ENCODE measurements at regions not wholly inside any gene's neighbourhood (a gene's known extent, or its start where the extent isn't known, plus 50 kb on each side); places are given as distances from the start of the nearest gene placed in this dataset.

DNA sequence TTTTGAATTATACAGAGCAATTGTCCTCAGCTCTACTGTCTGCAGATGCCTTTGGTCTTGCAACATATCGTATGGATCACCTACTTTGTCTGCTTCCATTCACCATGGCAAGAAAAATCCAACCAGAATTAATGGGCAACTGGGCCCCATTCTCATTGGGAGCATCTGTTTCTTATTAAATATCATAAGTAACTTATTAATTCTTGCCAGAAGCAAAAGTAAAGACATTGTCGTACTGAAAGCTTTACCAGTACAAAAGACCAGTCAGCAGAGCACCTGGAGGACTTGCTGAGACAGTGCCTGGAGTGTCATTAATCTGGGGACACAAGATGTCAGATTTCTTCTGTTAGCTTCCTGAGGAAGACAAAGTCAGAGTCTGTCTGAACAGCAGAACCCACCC, 404.5 kb downstream of the INHBA start:
- no peaks in the 10 kb centered on the region for H3K27me3 ChIP-seq (ENCODE audit: insufficient read depth)
- H3K27ac ChIP-seq (ENCODE audit: low read depth): no peak overlapping the region
- no peaks in the 10 kb centered on the region for H3K4me1 ChIP-seq (ENCODE audit: insufficient read depth)
- no peaks in the 10 kb centered on the region for H3K79me2 ChIP-seq (replicated peaks; ENCODE audit: insufficient read depth)
- TF ChIP-seq NANOG (IDR thresholded peaks at IDR 0.05; ENCODE audit: borderline replicate concordance) (no peak), ZNF114 (CRISPR knock-in tag; IDR thresholded peaks at IDR 0.05) (no peak), STAT1 (IDR thresholded peaks at IDR 0.05; ENCODE audit: unreplicated experiment) (no peak), JUNB (IDR thresholded peaks at IDR 0.05; ENCODE audit: unreplicated experiment) (no peak), POLR2AphosphoS5 (IDR thresholded peaks at IDR 0.05; ENCODE audit: low read depth) (no peak), CREB1 (CRISPR knock-in tag; IDR thresholded peaks at IDR 0.05; ENCODE audit: low read depth) (no peak), EZH2 (IDR thresholded peaks at IDR 0.05; ENCODE audit: low read depth, unreplicated experiment) (no peak), ZNF331 (CRISPR knock-in tag; IDR thresholded peaks at IDR 0.05; ENCODE audit: low read depth) (no peak), EZH2phosphoT487 (IDR thresholded peaks at IDR 0.05; ENCODE audit: unreplicated experiment) (no peak)
- TF ChIP-seq, protein P1, sequence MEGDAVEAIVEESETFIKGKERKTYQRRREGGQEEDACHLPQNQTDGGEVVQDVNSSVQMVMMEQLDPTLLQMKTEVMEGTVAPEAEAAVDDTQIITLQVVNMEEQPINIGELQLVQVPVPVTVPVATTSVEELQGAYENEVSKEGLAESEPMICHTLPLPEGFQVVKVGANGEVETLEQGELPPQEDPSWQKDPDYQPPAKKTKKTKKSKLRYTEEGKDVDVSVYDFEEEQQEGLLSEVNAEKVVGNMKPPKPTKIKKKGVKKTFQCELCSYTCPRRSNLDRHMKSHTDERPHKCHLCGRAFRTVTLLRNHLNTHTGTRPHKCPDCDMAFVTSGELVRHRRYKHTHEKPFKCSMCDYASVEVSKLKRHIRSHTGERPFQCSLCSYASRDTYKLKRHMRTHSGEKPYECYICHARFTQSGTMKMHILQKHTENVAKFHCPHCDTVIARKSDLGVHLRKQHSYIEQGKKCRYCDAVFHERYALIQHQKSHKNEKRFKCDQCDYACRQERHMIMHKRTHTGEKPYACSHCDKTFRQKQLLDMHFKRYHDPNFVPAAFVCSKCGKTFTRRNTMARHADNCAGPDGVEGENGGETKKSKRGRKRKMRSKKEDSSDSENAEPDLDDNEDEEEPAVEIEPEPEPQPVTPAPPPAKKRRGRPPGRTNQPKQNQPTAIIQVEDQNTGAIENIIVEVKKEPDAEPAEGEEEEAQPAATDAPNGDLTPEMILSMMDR (conservative IDR thresholded peaks at IDR 0.05; ENCODE audit: low read depth in 2 of 2): no peak
- TF ChIP-seq, protein P2, sequence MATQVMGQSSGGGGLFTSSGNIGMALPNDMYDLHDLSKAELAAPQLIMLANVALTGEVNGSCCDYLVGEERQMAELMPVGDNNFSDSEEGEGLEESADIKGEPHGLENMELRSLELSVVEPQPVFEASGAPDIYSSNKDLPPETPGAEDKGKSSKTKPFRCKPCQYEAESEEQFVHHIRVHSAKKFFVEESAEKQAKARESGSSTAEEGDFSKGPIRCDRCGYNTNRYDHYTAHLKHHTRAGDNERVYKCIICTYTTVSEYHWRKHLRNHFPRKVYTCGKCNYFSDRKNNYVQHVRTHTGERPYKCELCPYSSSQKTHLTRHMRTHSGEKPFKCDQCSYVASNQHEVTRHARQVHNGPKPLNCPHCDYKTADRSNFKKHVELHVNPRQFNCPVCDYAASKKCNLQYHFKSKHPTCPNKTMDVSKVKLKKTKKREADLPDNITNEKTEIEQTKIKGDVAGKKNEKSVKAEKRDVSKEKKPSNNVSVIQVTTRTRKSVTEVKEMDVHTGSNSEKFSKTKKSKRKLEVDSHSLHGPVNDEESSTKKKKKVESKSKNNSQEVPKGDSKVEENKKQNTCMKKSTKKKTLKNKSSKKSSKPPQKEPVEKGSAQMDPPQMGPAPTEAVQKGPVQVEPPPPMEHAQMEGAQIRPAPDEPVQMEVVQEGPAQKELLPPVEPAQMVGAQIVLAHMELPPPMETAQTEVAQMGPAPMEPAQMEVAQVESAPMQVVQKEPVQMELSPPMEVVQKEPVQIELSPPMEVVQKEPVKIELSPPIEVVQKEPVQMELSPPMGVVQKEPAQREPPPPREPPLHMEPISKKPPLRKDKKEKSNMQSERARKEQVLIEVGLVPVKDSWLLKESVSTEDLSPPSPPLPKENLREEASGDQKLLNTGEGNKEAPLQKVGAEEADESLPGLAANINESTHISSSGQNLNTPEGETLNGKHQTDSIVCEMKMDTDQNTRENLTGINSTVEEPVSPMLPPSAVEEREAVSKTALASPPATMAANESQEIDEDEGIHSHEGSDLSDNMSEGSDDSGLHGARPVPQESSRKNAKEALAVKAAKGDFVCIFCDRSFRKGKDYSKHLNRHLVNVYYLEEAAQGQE (IDR thresholded peaks at IDR 0.05; ENCODE audit: unreplicated experiment): no peak
- TF ChIP-seq, protein P3, sequence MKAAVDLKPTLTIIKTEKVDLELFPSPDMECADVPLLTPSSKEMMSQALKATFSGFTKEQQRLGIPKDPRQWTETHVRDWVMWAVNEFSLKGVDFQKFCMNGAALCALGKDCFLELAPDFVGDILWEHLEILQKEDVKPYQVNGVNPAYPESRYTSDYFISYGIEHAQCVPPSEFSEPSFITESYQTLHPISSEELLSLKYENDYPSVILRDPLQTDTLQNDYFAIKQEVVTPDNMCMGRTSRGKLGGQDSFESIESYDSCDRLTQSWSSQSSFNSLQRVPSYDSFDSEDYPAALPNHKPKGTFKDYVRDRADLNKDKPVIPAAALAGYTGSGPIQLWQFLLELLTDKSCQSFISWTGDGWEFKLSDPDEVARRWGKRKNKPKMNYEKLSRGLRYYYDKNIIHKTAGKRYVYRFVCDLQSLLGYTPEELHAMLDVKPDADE (IDR thresholded peaks at IDR 0.05): no peak
- TF ChIP-seq, protein P4, sequence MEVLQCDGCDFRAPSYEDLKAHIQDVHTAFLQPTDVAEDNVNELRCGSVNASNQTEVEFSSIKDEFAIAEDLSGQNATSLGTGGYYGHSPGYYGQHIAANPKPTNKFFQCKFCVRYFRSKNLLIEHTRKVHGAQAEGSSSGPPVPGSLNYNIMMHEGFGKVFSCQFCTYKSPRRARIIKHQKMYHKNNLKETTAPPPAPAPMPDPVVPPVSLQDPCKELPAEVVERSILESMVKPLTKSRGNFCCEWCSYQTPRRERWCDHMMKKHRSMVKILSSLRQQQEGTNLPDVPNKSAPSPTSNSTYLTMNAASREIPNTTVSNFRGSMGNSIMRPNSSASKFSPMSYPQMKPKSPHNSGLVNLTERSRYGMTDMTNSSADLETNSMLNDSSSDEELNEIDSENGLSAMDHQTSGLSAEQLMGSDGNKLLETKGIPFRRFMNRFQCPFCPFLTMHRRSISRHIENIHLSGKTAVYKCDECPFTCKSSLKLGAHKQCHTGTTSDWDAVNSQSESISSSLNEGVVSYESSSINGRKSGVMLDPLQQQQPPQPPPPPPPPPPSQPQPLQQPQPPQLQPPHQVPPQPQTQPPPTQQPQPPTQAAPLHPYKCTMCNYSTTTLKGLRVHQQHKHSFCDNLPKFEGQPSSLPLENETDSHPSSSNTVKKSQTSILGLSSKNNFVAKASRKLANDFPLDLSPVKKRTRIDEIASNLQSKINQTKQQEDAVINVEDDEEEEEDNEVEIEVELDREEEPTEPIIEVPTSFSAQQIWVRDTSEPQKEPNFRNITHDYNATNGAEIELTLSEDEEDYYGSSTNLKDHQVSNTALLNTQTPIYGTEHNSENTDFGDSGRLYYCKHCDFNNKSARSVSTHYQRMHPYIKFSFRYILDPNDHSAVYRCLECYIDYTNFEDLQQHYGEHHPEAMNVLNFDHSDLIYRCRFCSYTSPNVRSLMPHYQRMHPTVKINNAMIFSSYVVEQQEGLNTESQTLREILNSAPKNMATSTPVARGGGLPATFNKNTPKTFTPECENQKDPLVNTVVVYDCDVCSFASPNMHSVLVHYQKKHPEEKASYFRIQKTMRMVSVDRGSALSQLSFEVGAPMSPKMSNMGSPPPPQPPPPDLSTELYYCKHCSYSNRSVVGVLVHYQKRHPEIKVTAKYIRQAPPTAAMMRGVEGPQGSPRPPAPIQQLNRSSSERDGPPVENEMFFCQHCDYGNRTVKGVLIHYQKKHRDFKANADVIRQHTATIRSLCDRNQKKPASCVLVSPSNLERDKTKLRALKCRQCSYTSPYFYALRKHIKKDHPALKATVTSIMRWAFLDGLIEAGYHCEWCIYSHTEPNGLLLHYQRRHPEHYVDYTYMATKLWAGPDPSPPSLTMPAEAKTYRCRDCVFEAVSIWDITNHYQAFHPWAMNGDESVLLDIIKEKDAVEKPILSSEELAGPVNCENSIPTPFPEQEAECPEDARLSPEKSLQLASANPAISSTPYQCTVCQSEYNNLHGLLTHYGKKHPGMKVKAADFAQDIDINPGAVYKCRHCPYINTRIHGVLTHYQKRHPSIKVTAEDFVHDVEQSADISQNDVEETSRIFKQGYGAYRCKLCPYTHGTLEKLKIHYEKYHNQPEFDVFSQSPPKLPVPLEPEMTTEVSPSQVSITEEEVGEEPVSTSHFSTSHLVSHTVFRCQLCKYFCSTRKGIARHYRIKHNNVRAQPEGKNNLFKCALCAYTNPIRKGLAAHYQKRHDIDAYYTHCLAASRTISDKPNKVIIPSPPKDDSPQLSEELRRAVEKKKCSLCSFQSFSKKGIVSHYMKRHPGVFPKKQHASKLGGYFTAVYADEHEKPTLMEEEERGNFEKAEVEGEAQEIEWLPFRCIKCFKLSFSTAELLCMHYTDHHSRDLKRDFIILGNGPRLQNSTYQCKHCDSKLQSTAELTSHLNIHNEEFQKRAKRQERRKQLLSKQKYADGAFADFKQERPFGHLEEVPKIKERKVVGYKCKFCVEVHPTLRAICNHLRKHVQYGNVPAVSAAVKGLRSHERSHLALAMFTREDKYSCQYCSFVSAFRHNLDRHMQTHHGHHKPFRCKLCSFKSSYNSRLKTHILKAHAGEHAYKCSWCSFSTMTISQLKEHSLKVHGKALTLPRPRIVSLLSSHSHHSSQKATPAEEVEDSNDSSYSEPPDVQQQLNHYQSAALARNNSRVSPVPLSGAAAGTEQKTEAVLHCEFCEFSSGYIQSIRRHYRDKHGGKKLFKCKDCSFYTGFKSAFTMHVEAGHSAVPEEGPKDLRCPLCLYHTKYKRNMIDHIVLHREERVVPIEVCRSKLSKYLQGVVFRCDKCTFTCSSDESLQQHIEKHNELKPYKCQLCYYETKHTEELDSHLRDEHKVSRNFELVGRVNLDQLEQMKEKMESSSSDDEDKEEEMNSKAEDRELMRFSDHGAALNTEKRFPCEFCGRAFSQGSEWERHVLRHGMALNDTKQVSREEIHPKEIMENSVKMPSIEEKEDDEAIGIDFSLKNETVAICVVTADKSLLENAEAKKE (CRISPR knock-in tag; IDR thresholded peaks at IDR 0.05): no peak
- Mint-ChIP-seq H3K27me3 (ENCODE audit: insufficient read depth, low read depth, poor library complexity) (no peaks in the 10 kb centered on the region), H3K4me1 (no peaks in the 10 kb centered on the region), H3K9me3 (no peaks in the 10 kb centered on the region), H3K4me3 (no peak overlapping the region), H3K36me3 (ENCODE audit: low read depth) (no peaks in the 10 kb centered on the region), H3K27ac (no peak overlapping the region)
- no peak overlapping the region for H2AFZ ChIP-seq
- DNase-seq (ENCODE audit: low spot score): no peak
- H3K4me3 ChIP-seq: no peak overlapping the region
- no peak for ATAC-seq
- no peaks in the 10 kb centered on the region for H3F3A ChIP-seq (replicated peaks; ENCODE audit: low read depth)
- H3K4me2 ChIP-seq: no peak overlapping the region
- no peaks in the 10 kb centered on the region for H4K20me1 ChIP-seq (replicated peaks; ENCODE audit: insufficient read depth)
- H3K36me3 ChIP-seq (ENCODE audit: insufficient read depth): no peaks in the 10 kb centered on the region
- 0 out of 2 replicates have a peak, but pooled peaks cover 2% of the 10 kb centered on the region for H3K9me2 ChIP-seq (ENCODE audit: insufficient read depth)

Data from GM23338 (cell line).